HG03175 (cell line): ENCODE measurements at regions not wholly inside any gene's neighbourhood (a gene's known extent, or its start where the extent isn't known, plus 50 kb on each side); places are given as distances from the start of the nearest gene placed in this dataset.
"Not testable (repeated sequence)": the region's sequence is repeated elsewhere in the genome, so short reads cannot be mapped to it uniquely, and the experiment has no call there.

Experiments
- ATAC-seq: cut with Tn5 transposase; IDR thresholded peaks from one replicate; pipeline ENCODE4 v1.9.1; 2021; ENCODE audit warnings: mild to moderate bottlenecking, moderate library complexity; ENCODE audit not compliant: unreplicated experiment

GRCh38 chr4:12409507-12410190 lies 981.0 kb upstream of the HS3ST1 start:
- no peak for ATAC-seq

- ATAC-seq = no peak
Measured at GRCh38 chr4:12408364-12408763, 979.7 kb upstream of the HS3ST1 start.

GRCh38 chr4:12403175-12403574 lies 974.5 kb upstream of the HS3ST1 start:
- no peak for ATAC-seq

- no peak for ATAC-seq
Measured at GRCh38 chr4:12399781-12400180, 971.1 kb upstream of the HS3ST1 start.

GRCh38 chr4:12393631-12394262 lies 965.1 kb upstream of the HS3ST1 start:
- no peak for ATAC-seq

- ATAC-seq = no peak
Measured at GRCh38 chr4:12389604-12390003, 960.9 kb upstream of the HS3ST1 start.

- ATAC-seq = no peak
Measured at GRCh38 chr4:12382567-12382966, 953.9 kb upstream of the HS3ST1 start.

GRCh38 chr4:12379191-12379590 lies 950.5 kb upstream of the HS3ST1 start:
- no peak for ATAC-seq

GRCh38 chr4:12375805-12376204 lies 947.1 kb upstream of the HS3ST1 start:
- ATAC-seq = no peak

- ATAC-seq = not testable (repeated sequence)
Measured at GRCh38 chr4:12365869-12366268, 937.2 kb upstream of the HS3ST1 start.

- no peak for ATAC-seq
Measured at GRCh38 chr4:12360391-12360790, 931.7 kb upstream of the HS3ST1 start.

GRCh38 chr4:12359420-12359819 lies 930.7 kb upstream of the HS3ST1 start:
- no peak for ATAC-seq

- not testable (repeated sequence) for ATAC-seq
Measured at GRCh38 chr4:12333083-12333482, 904.4 kb upstream of the HS3ST1 start.

GRCh38 chr4:12324965-12325364 lies 896.3 kb upstream of the HS3ST1 start:
- ATAC-seq = no peak

- ATAC-seq = no peak
Measured at GRCh38 chr4:12319765-12320164, 891.1 kb upstream of the HS3ST1 start.

GRCh38 chr4:12304905-12305304 lies 876.2 kb upstream of the HS3ST1 start:
- ATAC-seq = no peak

- no peak for ATAC-seq
Measured at GRCh38 chr4:12296366-12296765, 867.7 kb upstream of the HS3ST1 start.

GRCh38 chr4:12293906-12294525 lies 865.3 kb upstream of the HS3ST1 start:
- no peak for ATAC-seq

GRCh38 chr4:12286351-12286750 lies 857.7 kb upstream of the HS3ST1 start:
- ATAC-seq = no peak

- ATAC-seq = no peak
Measured at GRCh38 chr4:12270546-12270945, 841.9 kb upstream of the HS3ST1 start.

GRCh38 chr4:12265554-12265953 lies 836.9 kb upstream of the HS3ST1 start:
- no peak for ATAC-seq

- no peak for ATAC-seq
Measured at GRCh38 chr4:12260453-12260852, 831.8 kb upstream of the HS3ST1 start.
